Loucy (cell line): ENCODE measurements at regions not wholly inside any gene's neighbourhood (a gene's known extent, or its start where the extent isn't known, plus 50 kb on each side); places are given as distances from the start of the nearest gene placed in this dataset.

Source experiments
- H2AFZ ChIP-seq: fragments of 200-600 bp; sonication (generic); 2 replicates; pipeline ENCODE4 v1.6.0; 2016; ENCODE audit warnings: antibody characterized with exemption, mild to moderate bottlenecking, low read length, moderate library complexity
- H3F3A ChIP-seq: fragments of 200-600 bp; 2 replicates; pipeline ENCODE4 v1.6.0; 2016; ENCODE audit warnings: antibody characterized with exemption, low read depth, mild to moderate bottlenecking
- H3K27me3 ChIP-seq: fragments of 200-600 bp; sonication (generic); 2 replicates; pipeline ENCODE4 v1.6.1; 2014; ENCODE audit warnings: low read length, mild to moderate bottlenecking; ENCODE audit not compliant: insufficient read depth, poor library complexity, severe bottlenecking
- H3K36me3 ChIP-seq: fragments of 200-600 bp; sonication (generic); 2 replicates; pipeline ENCODE4 v1.6.1; 2016; ENCODE audit warnings: low read length; ENCODE audit not compliant: insufficient read depth
- H3K4me1 ChIP-seq: fragments of 200-600 bp; sonication (generic); 2 replicates; pipeline ENCODE4 v1.5.1; 2014; ENCODE audit warnings: low read length, mild to moderate bottlenecking; ENCODE audit not compliant: insufficient read depth, poor library complexity, severe bottlenecking
- H3K4me2 ChIP-seq: fragments of 200-600 bp; sonication (generic); 2 replicates; pipeline ENCODE4 v1.6.0; 2014; ENCODE audit warnings: antibody characterized with exemption, low read length, low read depth, mild to moderate bottlenecking; ENCODE audit not compliant: poor library complexity, severe bottlenecking
- H3K4me3 ChIP-seq: fragments of 200-600 bp; sonication (generic); 2 replicates; pipeline ENCODE4 v1.5.1; 2014; ENCODE audit warnings: low read length, mild to moderate bottlenecking, mixed read lengths; ENCODE audit not compliant: poor library complexity, severe bottlenecking
- H3K79me2 ChIP-seq: fragments of 200-600 bp; sonication (generic); 2 replicates; pipeline ENCODE4 v1.6.1; 2014; ENCODE audit warnings: low read length; ENCODE audit not compliant: insufficient read depth
- H3K9ac ChIP-seq: fragments of 200-600 bp; sonication (generic); 2 replicates; pipeline ENCODE4 v1.6.0; 2014; ENCODE audit warnings: mild to moderate bottlenecking, low read depth, low read length, moderate library complexity; ENCODE audit not compliant: poor library complexity, severe bottlenecking
- H3K9me2 ChIP-seq: fragments of 200-600 bp; sonication (generic); replicated peaks from 2 replicates; pipeline ENCODE4 v1.6.1; 2016; ENCODE audit warnings: low read depth, low read length, mixed read lengths
- H3K9me3 ChIP-seq: fragments of 200-600 bp; sonication (generic); 2 replicates; pipeline ENCODE4 v1.6.1; 2014; ENCODE audit warnings: mild to moderate bottlenecking, antibody characterized with exemption, low read length, low read depth; ENCODE audit not compliant: insufficient read depth
- H4K20me1 ChIP-seq: fragments of 200-600 bp; sonication (generic); 2 replicates; pipeline ENCODE4 v1.6.0; 2014; ENCODE audit warnings: antibody characterized with exemption, low read length, mild to moderate bottlenecking; ENCODE audit not compliant: insufficient read depth, poor library complexity, severe bottlenecking
- EZH2phosphoT487 ChIP-seq: fragments of 200-600 bp; IDR thresholded peaks from 2 replicates; pipeline ENCODE4 v1.6.1; 2018; ENCODE audit warnings: antibody characterized with exemption, mild to moderate bottlenecking, moderate library complexity, borderline replicate concordance
- TF ChIP-seq, protein P1 (sequence below): fragments of 200-600 bp; sonication (generic); conservative IDR thresholded peaks from 2 replicates; pipeline ENCODE4 v1.5.1; 2014; ENCODE audit warnings: mild to moderate bottlenecking, antibody characterized with exemption, low read length

DNA sequence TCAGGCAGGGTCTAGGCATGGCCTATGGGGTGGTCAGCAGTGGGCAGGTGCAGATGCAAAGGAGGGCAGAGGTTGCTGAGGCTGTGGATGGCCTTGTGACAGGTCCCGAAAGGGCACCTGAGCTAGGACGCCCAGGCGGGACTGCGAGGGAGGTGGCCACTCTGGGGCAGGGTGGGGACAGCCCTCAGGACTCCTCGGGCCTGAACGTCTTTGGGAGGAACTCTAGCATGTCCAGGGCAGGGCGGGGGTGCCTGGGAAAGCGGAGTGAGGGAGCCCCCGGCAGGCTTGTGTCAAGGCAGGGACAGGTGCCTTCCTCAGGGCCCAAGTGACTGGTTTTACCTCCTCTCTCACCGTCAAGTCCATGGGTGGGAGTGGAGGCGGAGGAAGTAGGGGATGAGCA, 125.4 kb upstream of the WNT4 start:
- H3K9ac ChIP-seq, result no peak overlapping the region
- no peaks in the 10 kb centered on the region for H3K79me2 ChIP-seq
- no peaks in the 10 kb centered on the region for H3K36me3 ChIP-seq
- H3K4me1 ChIP-seq, result no peaks in the 10 kb centered on the region
- H3K27me3 ChIP-seq, result no peaks in the 10 kb centered on the region
- H3K4me3 ChIP-seq, result no peak overlapping the region
- no peaks in the 10 kb centered on the region for H3K9me3 ChIP-seq
- H3K4me2 ChIP-seq, result no peak overlapping the region
- no peak for TF ChIP-seq EZH2phosphoT487
- TF ChIP-seq, protein P1, sequence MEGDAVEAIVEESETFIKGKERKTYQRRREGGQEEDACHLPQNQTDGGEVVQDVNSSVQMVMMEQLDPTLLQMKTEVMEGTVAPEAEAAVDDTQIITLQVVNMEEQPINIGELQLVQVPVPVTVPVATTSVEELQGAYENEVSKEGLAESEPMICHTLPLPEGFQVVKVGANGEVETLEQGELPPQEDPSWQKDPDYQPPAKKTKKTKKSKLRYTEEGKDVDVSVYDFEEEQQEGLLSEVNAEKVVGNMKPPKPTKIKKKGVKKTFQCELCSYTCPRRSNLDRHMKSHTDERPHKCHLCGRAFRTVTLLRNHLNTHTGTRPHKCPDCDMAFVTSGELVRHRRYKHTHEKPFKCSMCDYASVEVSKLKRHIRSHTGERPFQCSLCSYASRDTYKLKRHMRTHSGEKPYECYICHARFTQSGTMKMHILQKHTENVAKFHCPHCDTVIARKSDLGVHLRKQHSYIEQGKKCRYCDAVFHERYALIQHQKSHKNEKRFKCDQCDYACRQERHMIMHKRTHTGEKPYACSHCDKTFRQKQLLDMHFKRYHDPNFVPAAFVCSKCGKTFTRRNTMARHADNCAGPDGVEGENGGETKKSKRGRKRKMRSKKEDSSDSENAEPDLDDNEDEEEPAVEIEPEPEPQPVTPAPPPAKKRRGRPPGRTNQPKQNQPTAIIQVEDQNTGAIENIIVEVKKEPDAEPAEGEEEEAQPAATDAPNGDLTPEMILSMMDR, result no peak
- no peaks in the 10 kb centered on the region for H3F3A ChIP-seq
- H4K20me1 ChIP-seq, result no peaks in the 10 kb centered on the region
- no peaks in the 10 kb centered on the region for H3K9me2 ChIP-seq
- H2AFZ ChIP-seq, result no peak overlapping the region

DNA sequence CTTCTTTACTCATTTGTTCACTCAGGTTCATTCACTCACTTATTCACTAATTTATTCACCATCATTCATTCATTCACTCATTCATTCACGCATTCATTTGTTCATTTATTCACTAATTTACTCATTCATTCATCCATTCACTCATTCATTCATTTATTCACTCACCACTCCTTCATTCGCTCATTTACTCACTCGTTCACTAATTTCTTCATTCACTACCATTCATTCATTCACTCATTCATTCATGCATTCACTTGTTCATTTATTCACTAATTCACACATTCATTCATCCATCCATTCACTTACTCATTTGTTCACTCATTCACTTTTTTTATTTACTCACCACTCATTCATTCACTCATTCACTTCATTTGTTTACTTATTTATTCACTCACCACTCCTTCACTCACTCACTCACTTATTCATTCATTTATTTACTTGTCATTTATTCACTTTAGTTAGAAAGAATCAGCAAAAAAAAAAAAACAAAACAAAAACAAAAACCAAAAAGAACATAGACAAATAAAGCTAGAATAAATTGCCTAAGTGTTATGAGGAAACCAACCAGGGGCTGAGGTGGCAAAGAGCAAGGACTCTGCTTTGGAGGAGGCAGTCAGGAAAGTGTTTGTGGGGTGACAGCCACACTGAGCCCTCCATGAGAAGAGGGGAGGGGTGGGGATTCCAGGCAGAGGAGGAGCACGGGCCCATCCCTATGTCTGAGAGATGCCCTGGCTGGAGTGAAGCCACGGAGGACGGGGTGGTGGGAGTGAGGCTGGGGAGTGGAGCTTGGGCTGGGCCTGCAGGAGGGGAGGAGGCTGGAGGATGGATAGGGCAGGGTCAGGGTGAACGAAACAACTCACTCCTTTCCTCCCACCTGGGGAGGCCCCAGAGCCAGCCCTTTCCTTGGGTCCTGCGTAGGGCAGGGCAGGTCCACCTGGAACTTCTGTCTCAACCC, 129.2 kb upstream of the WNT4 start:
- H3K36me3 ChIP-seq, result no peaks in the 10 kb centered on the region
- no peaks in the 10 kb centered on the region for H3K79me2 ChIP-seq
- no peaks in the 10 kb centered on the region for H3F3A ChIP-seq
- no peak overlapping the region for H2AFZ ChIP-seq
- H3K9ac ChIP-seq, result no peak overlapping the region
- H3K4me3 ChIP-seq, result no peak overlapping the region
- H3K4me1 ChIP-seq, result no peaks in the 10 kb centered on the region
- no peaks in the 10 kb centered on the region for H4K20me1 ChIP-seq
- no peak overlapping the region for H3K4me2 ChIP-seq
- H3K9me3 ChIP-seq, result no peaks in the 10 kb centered on the region
- no peaks in the 10 kb centered on the region for H3K9me2 ChIP-seq
- H3K27me3 ChIP-seq, result no peaks in the 10 kb centered on the region
- TF ChIP-seq, protein P1, result no peak
- no peak for TF ChIP-seq EZH2phosphoT487

DNA sequence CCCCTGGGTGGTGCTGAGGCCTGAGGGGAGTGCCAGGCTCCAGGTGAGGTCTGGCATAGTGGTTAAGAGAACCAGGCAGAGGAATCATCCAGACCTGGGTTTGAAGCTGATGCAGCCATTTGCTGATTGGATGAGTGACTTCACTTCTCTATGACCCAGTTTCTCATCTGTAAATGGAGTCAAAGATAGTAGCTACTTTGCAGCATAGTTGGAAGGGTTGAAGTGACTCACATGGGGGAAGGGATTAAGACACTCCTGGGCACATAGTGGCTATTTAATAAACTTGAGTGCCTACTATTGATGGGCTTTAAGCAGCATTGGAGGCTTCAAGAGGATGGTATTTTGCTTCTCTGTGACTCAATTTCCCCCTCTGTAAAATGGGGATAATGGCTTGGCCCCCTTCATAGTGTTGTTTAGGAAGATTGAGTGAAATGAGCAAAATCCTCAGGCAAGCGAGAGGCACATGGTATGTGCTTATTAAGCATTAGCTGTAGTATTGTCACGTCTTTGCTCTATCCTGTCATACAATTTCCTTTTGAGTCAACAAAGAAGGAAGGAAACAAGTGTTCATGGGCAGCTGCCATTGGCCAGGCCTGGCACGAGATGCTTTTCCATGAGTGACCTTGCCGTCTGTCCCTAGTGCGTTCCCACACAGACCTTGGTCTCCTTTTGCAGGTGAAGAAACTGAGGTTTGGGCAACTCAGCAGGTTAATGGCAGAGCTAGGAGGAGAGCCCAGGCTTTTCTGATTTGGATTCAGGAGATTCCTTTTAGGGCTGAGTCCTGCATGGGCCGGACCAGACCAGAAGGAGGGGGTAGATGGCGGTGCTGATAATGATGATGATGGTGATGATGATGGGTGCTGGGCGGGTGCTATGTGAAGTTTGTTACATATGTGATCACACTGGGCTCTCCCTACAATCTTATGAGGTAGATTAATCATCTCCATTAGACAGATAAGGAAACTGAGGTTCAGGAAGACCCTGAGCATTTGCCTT, 131.1 kb upstream of the WNT4 start:
- no peaks in the 10 kb centered on the region for H3K79me2 ChIP-seq
- no peaks in the 10 kb centered on the region for H3K9me3 ChIP-seq
- no peaks in the 10 kb centered on the region for H4K20me1 ChIP-seq
- H3K4me3 ChIP-seq, result no peak overlapping the region
- H3K9ac ChIP-seq, result no peak overlapping the region
- no peaks in the 10 kb centered on the region for H3K36me3 ChIP-seq
- no peaks in the 10 kb centered on the region for H3K9me2 ChIP-seq
- H2AFZ ChIP-seq, result no peak overlapping the region
- no peak overlapping the region for H3K4me2 ChIP-seq
- no peaks in the 10 kb centered on the region for H3F3A ChIP-seq
- H3K4me1 ChIP-seq, result no peaks in the 10 kb centered on the region
- no peak for TF ChIP-seq EZH2phosphoT487
- TF ChIP-seq, protein P1, result no peak
- H3K27me3 ChIP-seq, result no peaks in the 10 kb centered on the region
